Endometrium (tissue), 2 donors: ENCODE measurements at regions not wholly inside any gene's neighbourhood (a gene's known extent, or its start where the extent isn't known, plus 50 kb on each side); places are given as distances from the start of the nearest gene placed in this dataset.

Source experiments
- FAIRE-seq: peaks from 2 replicates; lab custom pipeline; 2012; peaks lifted over from hg19 to GRCh38; lab: Jason Lieb, UNC
- donor health status: control.
- donor health status: control.

DNA sequence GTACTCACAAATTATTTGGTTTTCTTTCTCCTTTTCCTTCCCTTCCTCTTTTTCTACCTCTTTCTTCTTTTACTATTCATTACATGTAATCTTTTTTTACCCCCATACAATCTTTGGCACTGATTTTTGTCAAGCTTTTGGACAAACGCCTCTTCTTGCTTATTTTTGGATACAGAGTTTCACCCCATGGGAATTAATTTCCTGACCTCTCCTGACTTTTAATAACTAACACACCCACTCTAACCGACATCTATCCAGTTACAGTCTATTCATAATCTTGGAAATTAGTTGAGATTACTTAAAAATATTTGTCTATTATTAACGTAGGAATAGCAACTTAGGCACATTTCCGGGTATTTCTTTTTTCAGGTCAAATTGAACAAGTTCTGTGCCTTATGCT is 101.2 kb downstream of the HDGFL1 start:
- FAIRE-seq = no peak

DNA sequence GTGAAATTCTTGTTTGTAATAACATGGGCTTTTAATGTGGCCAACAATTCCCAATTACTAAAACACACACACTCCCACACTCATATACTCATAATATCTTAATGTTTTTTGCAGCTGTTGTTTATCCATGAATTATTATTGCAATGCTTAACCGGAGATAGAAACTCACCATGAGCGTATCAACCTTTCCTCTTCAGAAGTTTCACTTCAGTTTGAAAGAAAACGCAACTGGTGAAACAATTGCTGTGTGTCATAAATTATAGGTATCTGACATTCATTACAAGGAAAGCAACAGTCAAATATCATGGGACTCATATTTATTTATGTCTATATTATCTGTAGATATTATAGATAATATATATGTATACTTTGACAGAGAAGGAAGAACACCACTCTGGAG is 104.1 kb downstream of the HDGFL1 start:
- no peak for FAIRE-seq

DNA sequence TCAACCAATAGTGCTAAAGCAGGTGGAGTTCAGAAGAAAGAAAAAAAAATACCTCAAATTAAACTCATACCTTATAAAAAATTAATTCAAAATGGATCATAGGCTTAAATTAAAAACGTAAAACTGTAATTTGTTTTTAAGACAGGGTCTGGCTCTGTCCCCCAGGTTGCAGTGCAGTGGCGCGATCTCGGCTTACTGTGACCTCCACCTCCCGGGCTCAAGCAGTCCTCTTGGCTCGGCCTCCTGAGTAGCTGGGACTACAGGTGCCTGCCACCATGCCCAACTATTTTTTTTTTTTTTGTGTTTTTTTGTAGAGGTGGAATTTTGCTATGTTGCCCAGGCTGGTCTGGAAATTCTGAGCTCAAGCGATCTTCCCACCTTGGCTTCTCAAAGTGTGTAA is 111.6 kb downstream of the HDGFL1 start:
- FAIRE-seq = no peak

DNA sequence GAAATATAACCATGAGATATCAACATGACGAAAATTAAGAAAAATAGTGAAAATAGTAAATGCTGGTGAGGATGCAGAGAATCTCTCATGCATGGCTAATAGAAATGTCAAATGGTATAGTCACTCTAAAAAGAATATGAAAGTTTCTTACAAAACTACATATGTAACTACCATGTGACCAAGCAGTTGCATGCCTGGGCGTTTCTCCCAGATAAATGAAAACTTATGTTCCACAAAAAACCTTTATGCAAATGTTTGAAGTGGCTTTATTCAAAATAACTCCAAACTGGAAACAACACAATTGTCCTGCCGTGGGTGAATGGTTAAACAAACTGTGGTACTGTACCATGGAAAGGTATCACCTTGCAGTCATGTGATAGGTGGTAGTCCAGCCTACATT is 112.4 kb downstream of the HDGFL1 start:
- FAIRE-seq = no peak

DNA sequence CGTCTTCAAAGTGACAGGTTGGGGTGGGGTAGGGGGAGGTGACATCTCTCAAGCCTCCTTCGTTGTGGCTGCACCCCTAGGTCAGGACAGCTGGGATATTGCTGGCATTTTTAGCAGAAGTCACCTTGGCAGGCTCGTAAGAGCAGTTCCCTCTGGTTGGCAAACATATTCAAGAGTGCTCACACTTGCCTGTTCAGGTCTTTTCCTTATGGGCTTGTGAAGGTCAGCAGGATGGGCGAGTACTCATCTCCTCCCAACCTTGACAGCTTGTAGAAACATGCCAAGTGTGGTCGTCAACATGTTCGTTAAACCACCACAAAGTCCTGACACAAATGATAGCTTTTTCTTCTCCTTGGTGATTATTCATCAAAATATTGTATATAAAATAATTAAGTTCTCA is 113.6 kb downstream of the HDGFL1 start:
- FAIRE-seq = no peak

DNA sequence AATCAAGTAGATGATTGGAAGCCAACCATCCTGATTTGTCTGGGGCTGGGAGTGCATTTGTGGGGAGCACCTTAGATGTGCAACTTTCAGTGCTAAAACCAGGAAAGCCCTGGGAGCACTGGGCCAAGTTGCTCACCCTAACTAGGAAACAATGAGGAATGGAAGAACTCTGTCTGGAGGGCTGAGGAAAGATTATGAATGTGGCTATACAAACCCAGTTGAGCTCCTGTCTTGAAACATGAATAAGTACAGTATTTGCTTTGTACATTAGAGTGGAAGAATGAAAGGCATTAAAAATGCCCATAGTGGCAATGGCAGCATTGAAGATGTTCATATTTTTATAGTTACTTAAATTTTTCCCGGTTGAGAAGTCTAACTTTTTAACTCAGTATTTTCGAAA is 121.1 kb downstream of the HDGFL1 start:
- no peak for FAIRE-seq

DNA sequence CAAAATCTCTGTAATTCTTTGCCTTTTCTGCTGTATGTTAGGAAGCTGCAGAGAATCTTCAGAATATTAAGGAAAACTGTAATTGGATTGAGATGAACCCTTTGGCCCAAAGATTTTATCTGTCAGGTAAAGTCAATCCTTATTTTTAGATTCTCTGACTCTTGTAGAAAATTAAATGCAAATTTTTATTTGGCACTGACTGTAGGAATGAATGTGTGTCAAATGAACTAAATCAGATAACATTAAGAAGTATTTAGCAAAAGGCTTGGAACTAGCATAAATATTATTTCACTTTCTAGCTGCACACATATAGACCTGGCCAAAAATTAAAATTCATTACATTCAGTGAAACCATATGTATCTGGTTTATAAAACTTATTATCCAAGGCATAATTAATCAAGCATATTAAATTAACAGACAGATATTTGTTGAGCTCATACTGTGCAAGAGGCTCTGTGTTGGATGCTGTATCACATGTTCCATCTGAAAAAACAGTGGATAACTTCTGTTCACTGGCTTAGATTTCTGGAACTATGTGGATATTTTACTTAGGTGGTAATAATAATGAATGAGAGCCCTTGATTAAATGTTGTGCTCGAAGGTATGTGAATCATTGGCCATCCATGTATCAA is 124.8 kb downstream of the HDGFL1 start:
- no peak for FAIRE-seq

DNA sequence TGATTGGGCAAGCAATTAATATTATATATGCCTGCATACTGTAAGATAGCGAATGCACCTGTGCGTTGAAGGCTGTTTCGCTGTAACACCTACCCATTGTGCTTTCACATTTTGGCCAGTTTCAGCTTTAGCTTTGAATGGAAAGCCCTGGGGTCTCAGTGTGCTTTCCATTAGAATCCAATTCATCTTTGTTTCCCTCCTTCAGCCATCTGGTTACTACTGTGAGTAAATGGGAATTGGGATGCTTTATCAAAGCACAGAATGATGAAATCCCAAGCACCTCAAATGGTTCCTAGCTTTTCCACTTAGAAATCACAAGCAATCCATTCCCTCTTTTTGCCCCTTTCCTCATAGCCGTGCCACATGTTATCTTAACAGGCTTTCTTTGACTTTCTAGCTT is 127.1 kb downstream of the HDGFL1 start:
- no peak for FAIRE-seq

DNA sequence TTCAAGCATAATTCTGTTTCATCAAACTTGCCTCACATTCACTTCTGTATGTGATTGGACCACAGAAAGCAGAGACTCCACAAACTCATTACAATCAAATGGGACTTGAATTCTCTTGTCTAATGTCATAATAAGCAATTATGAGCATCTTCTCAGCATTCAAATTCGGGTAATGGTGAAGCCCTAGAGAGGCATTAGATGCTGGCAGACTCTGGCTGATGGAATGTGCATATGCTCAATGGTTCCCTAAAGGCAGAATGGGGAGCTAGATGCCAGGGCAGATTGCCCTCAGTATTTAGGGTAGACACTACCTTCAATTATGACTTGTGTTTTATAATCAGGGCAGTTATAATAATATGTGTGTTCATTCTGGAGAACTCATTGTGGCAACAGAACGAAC is 127.9 kb downstream of the HDGFL1 start:
- FAIRE-seq = no peak

DNA sequence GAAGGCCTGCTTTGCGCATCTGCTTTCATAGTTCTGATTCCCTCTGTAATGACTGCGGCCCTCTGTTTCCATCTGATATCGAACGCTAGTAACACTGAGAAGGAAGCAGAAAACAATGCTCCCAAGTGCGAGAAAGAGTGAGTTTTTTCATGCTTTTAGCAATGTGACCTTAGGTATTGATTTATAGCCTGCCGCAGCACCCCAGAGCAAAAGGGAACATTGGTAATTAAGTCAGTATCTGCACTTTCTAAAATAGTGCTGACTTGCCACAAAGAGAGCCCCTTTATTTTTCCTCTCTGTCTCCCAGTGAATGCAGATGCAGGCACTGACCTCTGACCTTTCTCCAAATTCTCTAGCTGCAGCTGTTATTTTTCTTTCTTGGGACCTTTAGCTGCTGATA is 129.8 kb downstream of the HDGFL1 start:
- FAIRE-seq = no peak

DNA sequence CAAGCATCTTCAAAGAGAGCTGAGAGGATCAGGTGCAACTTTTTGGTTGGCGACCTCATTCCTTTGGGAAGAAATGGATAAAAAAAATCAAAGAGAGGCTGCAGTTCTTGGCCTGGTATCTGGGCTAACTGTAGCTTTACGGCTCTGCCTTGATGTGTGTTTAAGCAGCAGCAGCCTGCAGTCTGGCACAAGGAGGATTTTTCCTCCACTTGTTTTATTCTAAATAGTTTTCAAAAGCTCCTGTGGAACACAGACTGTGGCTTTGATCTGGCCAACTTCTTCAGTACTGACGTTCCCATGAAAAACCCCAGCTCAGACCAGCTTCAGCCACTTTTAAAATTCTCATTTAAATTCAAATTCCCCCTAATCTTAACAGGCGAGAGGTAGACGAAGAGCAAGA is 137.3 kb downstream of the HDGFL1 start:
- no peak for FAIRE-seq

DNA sequence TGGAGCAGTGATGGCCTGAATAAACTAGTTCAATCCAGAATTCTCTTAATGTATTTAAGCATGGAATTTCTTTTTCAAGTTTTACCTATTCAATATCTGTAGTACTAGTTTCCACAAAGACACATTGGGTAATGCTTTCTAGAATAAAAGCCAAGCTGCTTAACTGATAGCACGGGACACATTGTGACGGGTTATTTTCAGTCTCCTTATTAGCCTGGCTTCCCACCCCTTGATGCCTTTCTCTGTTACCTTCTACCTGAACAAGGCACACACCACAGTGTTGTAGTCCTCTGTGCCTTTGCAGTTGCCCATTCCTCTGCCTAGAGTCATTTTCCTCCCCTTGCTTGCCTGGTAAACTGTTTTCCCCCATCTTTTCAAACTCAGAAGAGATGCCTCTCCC is 139.1 kb downstream of the HDGFL1 start:
- no peak for FAIRE-seq

DNA sequence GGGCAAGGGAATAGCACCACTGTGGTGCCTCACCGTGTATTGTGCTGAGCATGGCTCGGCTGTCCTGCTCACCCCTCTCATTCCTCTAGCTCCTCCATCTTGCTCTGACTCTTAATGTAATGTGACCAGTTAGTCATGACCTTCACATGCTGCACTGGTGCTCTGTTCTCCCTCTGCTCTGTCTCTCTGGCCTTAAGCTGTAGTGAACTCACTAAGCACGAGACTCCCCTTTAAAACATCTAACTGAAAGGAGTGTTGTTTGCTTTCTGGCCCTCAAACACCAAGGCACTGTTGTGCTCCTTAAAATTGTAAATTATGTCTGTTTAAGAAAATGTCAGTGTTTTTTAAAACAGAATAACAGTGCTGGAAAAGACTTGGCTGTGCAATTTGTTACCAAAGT is 140.4 kb downstream of the HDGFL1 start:
- FAIRE-seq = peak; percentile 90

DNA sequence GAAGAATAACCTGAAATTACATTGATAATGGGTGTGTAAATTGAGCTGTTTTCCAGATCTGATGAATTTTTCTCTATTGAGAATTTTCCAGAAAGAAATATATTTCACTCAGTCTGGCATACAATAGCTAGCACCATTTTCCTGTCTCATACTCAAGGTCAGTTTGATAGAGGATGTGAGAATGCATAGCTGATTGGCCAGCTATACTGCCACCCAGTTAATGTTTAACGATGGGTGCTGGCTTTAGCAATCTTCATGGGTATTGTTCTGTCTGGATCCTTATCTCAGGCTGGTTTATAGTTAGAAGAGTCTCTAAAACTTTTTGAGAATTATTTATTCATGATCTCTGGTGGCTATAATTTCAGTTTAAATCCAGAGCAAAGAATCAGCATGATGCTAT is 147.4 kb downstream of the HDGFL1 start:
- no peak for FAIRE-seq

DNA sequence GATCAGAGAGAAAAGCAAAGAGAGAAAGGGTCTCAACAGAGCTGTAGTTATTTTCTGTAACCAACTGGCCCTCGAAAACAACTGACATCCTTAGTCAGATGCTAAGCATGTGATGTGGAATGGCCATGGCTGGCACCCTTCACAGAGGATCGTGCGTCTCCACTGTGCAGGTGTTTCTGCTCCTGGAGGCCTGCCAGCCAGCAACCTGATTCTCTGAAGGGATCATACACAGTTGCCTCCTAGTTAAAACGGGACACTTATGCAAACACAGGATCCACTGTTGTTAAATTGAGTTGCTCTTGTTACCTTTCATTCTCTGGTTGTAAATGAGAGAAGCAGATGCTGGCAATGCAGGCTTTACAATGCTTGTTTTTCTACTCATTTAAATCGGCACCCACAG is 148.5 kb downstream of the HDGFL1 start:
- no peak for FAIRE-seq

DNA sequence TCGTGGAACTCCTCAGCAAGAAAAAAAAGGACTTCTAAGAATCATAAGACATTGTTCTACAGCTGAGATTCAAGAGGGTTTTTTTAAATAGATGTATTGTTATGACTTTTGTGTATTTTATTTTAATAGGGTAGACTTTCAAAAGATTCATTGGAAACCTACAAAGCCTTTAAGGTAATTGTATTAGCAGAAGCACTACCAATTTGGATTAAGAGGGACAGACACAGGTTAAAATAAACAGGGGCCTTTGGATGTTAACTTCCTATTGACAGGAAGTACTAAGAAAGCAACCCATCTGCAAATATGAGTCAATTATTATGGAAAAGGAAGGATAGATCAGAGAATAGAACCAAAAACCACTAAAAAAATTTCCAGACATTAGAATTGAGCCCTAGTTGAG is 153.5 kb downstream of the HDGFL1 start:
- no peak for FAIRE-seq

DNA sequence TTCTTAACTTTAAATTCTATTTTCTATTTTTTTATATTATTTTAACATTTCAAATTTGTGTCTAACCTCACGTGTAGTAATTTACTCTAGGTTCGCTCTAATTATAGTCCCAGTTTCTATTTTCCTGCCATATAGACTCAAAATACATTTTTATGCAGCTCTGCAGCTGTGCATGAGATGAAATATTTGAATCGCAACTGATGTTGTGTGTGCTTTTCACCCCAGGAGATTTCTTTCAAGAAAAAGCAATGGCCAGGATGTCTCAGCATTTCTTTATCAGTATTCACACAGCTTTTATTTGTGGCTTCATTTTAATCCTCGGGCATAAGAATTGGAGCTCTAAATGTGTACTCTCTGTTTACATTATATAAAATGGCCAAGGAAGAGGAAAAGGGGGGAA is 157.6 kb downstream of the HDGFL1 start:
- no peak for FAIRE-seq

DNA sequence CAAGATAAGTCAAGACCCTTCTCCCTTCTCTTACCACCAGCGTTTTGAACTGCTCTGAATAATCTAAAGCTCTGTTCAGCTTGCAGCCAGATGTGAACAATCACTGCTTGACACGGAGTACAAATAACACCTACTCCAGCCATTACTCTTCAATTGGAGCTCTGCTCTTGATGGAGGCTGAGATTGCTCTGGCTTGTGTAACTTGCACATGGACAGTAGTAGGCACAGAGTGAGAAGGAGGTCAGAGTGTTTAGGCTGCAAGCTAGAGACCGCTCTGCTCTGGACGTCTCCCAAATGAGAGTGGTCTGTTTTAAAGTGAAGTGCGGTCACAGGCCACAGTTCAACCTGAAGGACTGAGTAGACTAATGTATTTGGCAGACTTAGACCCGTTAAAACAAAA is 158.3 kb downstream of the HDGFL1 start:
- FAIRE-seq = peak; percentile 93

DNA sequence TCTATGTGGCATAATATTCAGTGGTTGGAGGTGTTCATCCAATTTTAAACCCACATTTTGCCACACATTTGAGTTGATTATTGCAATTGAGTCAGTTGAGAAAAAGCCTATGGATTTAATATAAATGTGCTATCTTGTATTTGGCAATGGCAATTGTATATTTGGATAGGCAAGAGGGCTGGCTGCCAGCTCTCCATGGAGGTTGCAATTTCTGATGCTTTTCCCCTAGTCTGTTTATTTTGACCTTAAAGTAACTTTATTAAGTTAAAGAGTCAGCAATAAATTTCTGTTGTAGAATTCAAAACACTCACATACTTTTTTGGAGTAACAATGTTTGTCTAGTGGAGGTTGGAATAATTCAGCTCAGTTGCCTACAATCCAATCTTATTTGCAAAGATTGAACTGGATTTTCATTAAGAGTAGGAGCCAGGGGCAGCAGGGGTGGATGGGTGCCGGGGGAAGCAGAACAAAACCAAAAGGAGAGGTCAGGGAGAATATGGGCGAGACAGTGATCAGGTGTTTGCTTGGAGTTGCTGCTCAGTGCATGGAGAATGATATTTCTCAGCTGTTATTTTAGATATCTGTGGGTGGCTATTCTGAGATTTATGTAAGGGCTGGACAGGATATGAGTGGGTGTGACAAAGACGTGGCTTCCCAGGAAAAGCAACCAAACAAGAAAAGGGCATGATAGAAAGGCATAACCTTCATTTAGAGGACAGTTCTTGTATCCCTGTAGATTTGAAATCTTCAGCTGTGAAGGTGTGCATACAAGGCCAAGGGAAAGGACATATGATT is 163.0 kb downstream of the HDGFL1 start:
- no peak for FAIRE-seq

DNA sequence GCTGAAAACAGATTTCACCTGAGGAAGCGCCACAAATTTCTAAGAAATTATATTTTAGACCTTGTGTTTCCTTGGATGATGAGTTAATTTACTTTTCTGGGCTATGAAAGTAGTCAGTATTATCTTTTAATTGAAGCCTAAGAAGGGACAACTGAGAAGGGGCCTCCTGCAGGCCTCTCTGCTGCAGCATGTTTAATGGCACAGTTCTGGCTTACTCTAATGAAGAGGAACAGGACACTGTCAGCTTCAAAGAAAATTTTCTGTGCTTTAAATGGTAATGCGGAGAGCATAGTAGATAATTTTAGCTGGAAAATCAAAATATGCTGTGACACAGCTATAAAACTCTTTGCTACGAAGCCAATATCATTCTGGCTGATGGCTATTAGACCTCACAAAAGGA is 167.4 kb downstream of the HDGFL1 start:
- peak; percentile 68 for FAIRE-seq

DNA sequence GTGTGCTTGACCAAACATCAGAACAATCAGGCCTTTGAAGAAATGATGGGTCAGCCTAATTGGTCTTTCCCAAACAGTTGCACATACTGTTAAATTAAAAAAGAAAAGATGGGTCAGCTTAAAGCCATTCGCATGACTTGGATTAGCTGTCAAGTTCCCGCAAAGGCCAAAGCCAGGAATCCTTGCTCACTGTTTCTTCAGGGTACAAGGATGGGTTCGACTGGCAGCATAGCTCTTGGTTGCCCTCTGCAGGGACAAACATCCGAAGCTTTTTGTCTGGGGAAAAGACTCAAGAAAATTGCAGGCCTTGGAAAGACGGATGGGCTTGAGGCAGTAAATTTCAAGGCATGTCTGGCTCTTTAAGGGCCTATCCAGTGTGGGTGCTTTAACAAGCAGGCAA is 168.0 kb downstream of the HDGFL1 start:
- FAIRE-seq = no peak

DNA sequence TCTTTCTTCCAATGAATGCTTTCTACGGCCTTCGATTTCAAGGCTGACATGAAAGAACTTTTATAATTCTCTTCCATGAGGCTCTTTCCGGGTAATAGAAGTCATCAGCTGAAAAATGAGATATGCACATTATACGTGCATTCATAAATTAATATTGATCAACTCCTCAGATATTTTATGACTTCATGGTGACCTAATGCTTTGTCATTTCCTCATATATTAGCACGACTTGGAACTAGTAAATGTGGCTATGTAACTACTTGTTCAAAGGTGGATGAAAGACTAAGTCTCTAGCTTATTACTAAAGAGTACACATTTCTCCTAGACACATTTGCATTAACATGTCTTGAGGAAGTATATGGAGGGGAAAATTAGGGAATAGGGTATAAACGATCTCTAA is 168.8 kb downstream of the HDGFL1 start:
- no peak for FAIRE-seq

DNA sequence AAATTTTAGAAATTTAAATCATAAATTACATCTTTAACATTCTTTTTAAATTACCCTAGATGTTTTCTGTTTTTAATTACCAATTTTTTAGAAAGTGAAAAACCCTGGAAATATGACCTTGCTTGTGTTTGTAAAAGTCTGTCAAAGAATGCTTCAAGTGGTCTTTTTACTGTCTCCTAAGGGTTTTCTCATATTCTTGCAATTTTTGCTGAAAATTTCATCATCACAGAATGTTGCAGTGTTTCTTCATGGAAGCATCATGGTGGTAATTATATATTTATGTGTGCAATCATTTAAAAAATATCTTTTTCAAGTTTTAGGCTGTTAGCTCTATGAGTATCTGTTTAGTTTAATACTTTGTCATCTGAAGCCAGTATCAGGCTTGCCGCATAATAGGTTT is 178.2 kb downstream of the HDGFL1 start:
- FAIRE-seq = no peak

DNA sequence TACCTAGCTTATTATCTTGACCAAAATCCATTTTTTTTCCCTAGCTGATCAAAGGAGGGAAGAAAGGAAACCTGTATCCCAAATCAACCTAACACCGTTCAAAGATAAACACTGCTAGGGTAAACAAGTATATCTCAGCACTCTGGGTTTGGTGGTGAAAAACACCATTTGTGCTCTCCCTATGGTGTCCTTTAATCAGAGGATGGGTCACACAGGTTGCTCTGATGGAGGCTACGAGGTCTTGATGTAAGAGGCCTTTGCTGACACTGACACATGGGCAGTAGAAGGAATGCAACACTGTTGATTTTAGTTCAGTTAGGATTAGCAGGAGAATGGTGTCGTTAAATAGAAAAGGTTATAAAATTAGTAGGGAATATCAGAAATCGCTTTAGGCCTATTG is 179.3 kb downstream of the HDGFL1 start:
- no peak for FAIRE-seq
